IgD-negative memory B cell (primary cell): ENCODE measurements at regions not wholly inside any gene's neighbourhood (a gene's known extent, or its start where the extent isn't known, plus 50 kb on each side); places are given as distances from the start of the nearest gene placed in this dataset.

ENCODE experiments used
- H3K27ac Mint-ChIP-seq, 3 donors: one replicate each; pipeline ENCODE4 v1.8.0; 2020 to 2022; ENCODE audit warnings: mild to moderate bottlenecking in 3 of 3, mixed read lengths in 3 of 3, moderate library complexity in 1 of 3
- H3K27me3 Mint-ChIP-seq: one replicate; pipeline ENCODE4 v1.8.0; 2021; ENCODE audit warnings: mixed read lengths
- H3K36me3 Mint-ChIP-seq: one replicate; pipeline ENCODE4 v1.8.0; 2020; ENCODE audit warnings: mild to moderate bottlenecking, mixed read lengths
- H3K4me1 Mint-ChIP-seq, 3 donors: one replicate each; pipeline ENCODE4 v1.8.0; 2020 to 2022; ENCODE audit warnings: mixed read lengths in 3 of 3, mild to moderate bottlenecking in 1 of 3
- H3K4me3 Mint-ChIP-seq, 4 donors: one replicate each; pipeline ENCODE4 v1.8.0; 2020 to 2022; ENCODE audit warnings: mild to moderate bottlenecking in 4 of 4, mixed read lengths in 4 of 4, moderate library complexity in 3 of 4
- H3K9me3 Mint-ChIP-seq, 3 donors: one replicate each; pipeline ENCODE4 v1.8.0; 2020 to 2021; ENCODE audit warnings: mixed read lengths in 3 of 3, mild to moderate bottlenecking in 1 of 3

DNA sequence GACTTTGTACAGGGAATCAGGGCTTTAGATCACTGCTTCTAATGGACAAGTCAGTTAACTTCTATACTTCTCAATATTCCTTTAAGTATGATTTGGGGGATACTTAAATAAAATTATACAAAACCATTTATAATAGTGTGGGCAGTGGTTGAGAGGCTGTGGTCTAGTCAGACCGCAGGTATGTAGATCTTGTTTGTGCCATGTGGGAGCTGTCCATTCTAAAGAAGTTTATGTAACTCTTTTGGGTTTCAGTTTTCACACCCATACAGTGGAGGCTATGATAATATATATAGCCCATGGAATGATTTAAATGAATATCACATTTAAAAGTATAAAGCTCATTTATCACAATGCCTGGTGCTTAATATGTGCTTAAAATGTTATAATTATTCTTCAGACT is 654.3 kb upstream of the KIF2B start:
- no peaks in the 10 kb centered on the region for H3K4me1 Mint-ChIP-seq
- no peak overlapping the region for H3K27ac Mint-ChIP-seq
- peaks cover 2 to 8% (median 5%) of the 10 kb centered on the region in 3 donors for H3K9me3 Mint-ChIP-seq
- peaks cover 1% of the 10 kb centered on the region for H3K36me3 Mint-ChIP-seq
- H3K27me3 Mint-ChIP-seq: no peaks in the 10 kb centered on the region
- H3K4me3 Mint-ChIP-seq: no peak overlapping the region

DNA sequence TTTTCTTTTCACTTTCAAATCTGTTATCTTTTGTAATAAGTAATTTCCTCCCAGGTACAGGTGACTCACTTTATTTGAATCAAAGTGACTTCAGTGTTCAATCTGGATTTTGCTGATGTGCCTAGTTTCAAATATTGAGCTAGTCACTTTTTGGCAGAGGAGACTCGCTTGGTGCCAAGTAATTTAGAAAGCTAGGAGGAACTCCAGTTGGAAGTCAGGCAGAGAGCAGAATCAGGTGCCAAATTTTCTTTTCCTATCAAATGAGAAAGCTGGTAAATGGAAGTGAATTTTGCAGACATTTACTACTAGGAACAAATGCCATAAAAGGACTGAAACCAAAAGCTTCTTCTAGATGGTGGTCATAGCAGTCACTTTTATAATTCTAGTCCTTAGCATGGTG is 656.0 kb upstream of the KIF2B start:
- no peaks in the 10 kb centered on the region for H3K27me3 Mint-ChIP-seq
- H3K27ac Mint-ChIP-seq: no peak overlapping the region
- H3K9me3 Mint-ChIP-seq: peaks cover 2 to 5% (median 4%) of the 10 kb centered on the region in 3 donors
- H3K4me3 Mint-ChIP-seq: no peak overlapping the region
- no peaks in the 10 kb centered on the region for H3K4me1 Mint-ChIP-seq
- H3K36me3 Mint-ChIP-seq: peaks cover 1% of the 10 kb centered on the region

DNA sequence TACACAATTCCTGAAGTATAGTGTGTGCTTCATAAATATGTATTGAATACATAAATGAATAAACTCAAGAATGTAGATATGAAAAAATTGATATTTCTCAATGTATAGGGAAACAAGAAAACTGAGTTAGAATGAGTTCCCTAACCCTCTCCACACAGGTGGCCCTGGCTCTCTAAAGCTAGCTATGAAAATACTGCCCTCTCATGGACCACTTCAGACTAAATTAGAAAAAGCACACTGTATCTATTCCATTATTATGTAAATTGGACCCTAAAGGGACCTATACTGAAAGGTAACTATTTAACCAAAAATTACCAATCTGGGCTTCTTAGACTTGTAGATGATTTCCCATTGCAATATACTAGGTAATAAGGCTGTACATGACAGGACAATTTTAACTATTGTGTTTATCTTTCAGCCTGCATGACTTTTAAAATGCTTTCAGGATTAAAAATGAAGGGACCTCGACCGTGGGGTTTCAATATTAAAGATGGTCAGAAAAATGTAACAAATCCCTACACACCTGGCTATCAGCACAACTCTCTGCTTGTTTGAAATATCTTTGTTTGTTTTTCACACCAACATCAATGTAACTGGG is 672.5 kb upstream of the KIF2B start:
- Mint-ChIP-seq H3K4me3 (no peak overlapping the region), H3K27ac (no peak overlapping the region), H3K4me1 (no peaks in the 10 kb centered on the region), H3K9me3 (peaks cover 0 to 10% (median 4%) of the 10 kb centered on the region in 3 donors), H3K36me3 (no peaks in the 10 kb centered on the region), H3K27me3 (no peaks in the 10 kb centered on the region)

DNA sequence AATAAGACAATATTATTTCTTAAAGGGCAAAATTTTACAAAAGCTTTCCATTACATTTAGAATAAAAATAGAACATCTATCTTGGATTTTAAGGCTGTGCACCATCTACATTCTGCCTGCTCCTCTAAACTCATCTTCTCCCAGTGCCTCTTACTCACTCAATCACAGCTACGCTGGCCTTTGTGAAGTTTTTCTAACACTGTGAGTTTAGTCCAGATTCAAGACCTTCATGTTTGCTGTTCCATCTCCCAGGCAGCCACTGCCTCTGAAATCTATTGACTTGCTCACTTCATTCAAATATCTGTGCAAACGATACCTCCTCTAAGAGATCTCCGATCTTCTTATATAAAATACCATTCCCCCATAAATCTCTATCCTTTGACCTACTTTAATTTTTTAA is 673.4 kb upstream of the KIF2B start:
- Mint-ChIP-seq H3K4me1 (no peaks in the 10 kb centered on the region), H3K27me3 (no peaks in the 10 kb centered on the region), H3K9me3 (peaks cover 0 to 10% (median 4%) of the 10 kb centered on the region in 3 donors)

DNA sequence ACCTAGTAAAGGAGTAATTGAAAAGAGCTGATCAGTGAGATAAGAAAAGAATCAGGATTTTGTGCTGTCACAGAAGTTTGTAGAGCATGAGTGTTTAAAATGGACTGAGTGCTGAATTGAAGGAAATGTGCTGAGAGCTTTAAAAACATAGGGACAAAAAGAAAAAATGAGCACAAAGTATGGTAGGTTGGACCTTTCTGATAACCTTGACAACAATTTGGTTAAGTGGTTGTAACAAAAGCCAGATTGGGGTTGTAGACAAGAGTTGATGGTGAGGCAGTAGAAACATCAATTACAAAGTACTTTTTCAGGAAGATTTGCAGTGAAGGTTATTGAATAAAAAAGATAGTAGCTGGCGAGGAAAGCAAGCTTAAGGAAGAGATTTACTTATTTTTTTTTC is 674.7 kb upstream of the KIF2B start:
- Mint-ChIP-seq H3K4me3 (no peak overlapping the region), H3K4me1 (no peaks in the 10 kb centered on the region), H3K36me3 (no peaks in the 10 kb centered on the region), H3K27ac (no peak overlapping the region), H3K27me3 (no peaks in the 10 kb centered on the region), H3K9me3 (peaks cover 1 to 17% (median 4%) of the 10 kb centered on the region in 3 donors)

More for the DNA sequence above, 673.4 kb upstream of the KIF2B start:
- H3K27ac Mint-ChIP-seq: no peak overlapping the region
- no peaks in the 10 kb centered on the region for H3K36me3 Mint-ChIP-seq
- no peak overlapping the region for H3K4me3 Mint-ChIP-seq

DNA sequence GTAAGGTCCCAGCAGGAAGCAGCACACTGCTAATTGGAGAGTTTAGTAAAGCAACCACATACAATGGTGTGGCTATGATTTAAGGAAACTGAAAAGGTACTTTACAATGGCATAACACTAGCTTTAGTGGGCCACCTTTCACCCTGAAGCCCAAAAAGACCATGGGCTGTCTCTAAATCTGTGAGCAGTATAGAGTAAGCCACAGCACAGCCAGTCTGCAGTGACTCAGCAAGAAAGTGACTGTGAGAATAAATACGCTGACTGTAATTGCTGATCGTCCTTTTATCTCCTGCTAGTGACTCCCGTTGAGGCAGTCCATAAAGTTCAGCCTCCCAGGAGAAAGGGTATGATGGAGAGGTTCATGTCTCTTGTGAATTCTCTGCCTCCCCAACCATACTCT is 679.8 kb upstream of the KIF2B start:
- Mint-ChIP-seq H3K4me3 (no peak overlapping the region), H3K27me3 (no peaks in the 10 kb centered on the region), H3K9me3 (peaks cover 2 to 17% (median 9%) of the 10 kb centered on the region in 3 donors), H3K27ac (no peak overlapping the region), H3K36me3 (no peaks in the 10 kb centered on the region), H3K4me1 (no peaks in the 10 kb centered on the region)

DNA sequence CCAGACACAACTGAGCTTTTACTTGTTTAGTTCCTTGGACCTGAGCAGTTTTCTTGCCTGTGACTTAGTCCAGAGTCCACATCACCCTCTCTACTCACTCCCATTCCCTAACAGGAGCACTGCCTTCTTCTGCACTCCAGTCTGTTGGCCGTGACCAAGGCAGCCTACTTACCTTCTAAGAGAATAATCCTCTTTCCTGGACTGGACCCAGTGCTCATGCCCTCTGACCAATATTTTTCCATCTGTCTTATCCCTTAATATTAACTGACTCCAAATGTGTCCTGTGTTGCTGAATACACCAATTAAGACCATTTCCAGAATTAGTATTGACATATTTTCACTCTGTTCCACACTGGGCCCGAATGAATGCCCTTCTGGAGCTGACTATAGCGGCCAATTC is 681.0 kb upstream of the KIF2B start:
- Mint-ChIP-seq H3K9me3 (peaks cover 2 to 19% (median 9%) of the 10 kb centered on the region in 3 donors), H3K27ac (no peak overlapping the region), H3K4me3 (no peak overlapping the region), H3K4me1 (no peaks in the 10 kb centered on the region), H3K36me3 (no peaks in the 10 kb centered on the region), H3K27me3 (no peaks in the 10 kb centered on the region)

DNA sequence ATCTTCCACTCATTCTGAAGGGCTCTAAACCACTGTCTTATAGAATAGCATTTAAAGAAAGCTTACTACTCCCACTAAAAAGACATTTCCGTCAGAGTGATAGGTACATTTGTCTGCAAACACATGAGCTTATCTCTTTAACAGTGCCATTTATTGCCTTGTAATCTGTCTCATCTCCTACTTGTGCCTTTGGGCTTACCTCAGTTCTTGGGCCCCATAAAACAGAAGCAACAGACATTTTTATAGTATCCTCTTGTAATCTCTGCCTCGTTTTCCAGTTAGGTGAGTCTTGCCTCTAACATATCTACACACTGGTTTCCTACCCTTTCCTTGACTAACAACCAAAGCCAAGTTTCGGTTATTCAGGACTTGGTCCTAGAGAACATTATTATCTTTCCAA is 681.4 kb upstream of the KIF2B start:
- no peak overlapping the region for H3K4me3 Mint-ChIP-seq
- H3K36me3 Mint-ChIP-seq: no peaks in the 10 kb centered on the region
- no peaks in the 10 kb centered on the region for H3K4me1 Mint-ChIP-seq
- H3K27ac Mint-ChIP-seq: no peak overlapping the region
- H3K27me3 Mint-ChIP-seq: no peaks in the 10 kb centered on the region
- H3K9me3 Mint-ChIP-seq: peaks cover 2 to 20% (median 9%) of the 10 kb centered on the region in 3 donors

DNA sequence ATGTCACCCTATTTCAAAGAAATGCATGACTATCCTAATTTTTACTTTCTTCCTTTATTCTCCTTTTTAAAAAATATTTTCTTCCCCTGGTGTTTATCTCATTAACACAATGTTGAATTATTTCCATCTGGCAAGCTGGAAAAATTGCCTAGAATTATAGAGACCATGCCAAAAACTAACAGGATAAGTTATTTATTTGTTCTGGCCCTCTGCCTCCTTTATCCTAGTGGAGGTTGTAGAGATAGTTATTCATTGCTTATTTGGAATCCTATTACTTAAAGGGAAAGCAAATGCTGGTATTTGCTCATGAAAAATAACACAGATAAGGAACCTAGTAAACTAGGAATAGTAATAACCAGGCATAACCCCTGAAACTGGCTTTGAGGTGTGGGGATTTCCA is 684.9 kb upstream of the KIF2B start:
- Mint-ChIP-seq H3K27me3 (no peaks in the 10 kb centered on the region), H3K4me3 (no peak overlapping the region), H3K4me1 (no peaks in the 10 kb centered on the region), H3K27ac (no peak overlapping the region), H3K9me3 (peaks cover 0 to 12% (median 8%) of the 10 kb centered on the region in 3 donors), H3K36me3 (no peaks in the 10 kb centered on the region)

DNA sequence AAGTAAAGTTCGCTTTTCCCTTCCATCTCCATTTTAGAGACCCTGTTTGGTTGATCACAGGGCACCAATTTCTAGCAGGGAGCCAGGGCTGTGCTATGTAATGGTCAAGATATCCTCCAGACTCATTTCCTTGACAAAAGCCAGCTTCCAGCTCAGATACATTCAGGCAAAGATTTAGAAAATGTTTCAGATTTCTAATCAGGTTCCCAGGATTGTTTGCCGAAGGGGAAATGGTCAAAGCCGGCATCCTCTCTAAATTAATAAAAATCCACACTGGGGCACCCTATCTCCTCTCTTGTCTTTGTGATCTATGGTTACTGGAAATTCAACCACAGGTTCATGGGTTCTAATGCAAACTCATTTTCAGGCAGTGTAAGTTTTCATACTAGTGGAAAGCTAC is 686.8 kb upstream of the KIF2B start:
- no peaks in the 10 kb centered on the region for H3K4me1 Mint-ChIP-seq
- H3K4me3 Mint-ChIP-seq: no peak overlapping the region
- no peak overlapping the region for H3K27ac Mint-ChIP-seq
- H3K9me3 Mint-ChIP-seq: peaks cover 0 to 7% (median 0%) of the 10 kb centered on the region in 3 donors
- H3K36me3 Mint-ChIP-seq: no peaks in the 10 kb centered on the region
- no peaks in the 10 kb centered on the region for H3K27me3 Mint-ChIP-seq

DNA sequence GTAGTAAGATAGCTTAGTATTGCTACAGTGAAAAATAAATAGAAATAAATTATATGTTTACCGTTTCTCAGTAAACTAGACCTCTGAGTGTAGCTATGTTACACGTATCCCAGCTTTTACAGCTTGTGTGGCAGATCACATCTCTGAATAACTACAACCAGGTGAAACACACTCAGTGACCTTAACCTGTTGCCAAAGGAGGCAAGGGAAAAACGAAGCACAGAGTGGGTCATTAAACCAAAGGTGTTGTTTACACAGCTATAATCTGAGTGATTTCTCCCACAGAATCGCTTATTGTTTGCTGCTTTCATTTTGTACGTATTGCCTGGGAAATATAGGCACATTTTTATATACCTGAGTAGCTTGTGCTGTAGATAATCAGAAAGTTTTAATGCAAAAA is 688.2 kb upstream of the KIF2B start:
- Mint-ChIP-seq H3K27me3 (no peaks in the 10 kb centered on the region), H3K4me3 (no peak overlapping the region), H3K4me1 (no peaks in the 10 kb centered on the region), H3K36me3 (no peaks in the 10 kb centered on the region), H3K27ac (no peak overlapping the region), H3K9me3 (peaks cover 0 to 7% (median 1%) of the 10 kb centered on the region in 3 donors)

DNA sequence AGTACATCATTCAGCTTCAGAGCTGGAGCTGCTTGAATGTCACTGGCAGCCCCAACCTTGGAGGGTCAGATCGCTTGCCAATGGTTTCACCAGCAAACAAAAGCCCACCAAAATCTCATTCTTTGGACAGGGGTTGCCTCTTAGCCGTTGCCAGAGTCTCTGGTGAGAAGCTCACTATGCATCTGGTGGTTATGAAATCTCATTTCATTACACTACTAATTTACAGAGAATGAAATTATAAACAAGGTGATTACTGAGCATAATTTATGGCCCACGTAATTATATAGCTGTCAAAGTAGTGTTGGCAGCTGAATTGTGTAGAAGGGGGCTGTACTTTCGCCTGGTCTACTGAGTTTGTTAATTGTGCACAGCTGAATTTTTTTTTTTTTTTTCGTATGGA is 688.9 kb upstream of the KIF2B start:
- H3K4me3 Mint-ChIP-seq: no peak overlapping the region
- H3K4me1 Mint-ChIP-seq: no peaks in the 10 kb centered on the region
- H3K27me3 Mint-ChIP-seq: no peaks in the 10 kb centered on the region
- no peaks in the 10 kb centered on the region for H3K36me3 Mint-ChIP-seq
- peaks cover 0 to 7% (median 1%) of the 10 kb centered on the region in 3 donors for H3K9me3 Mint-ChIP-seq
- no peak overlapping the region for H3K27ac Mint-ChIP-seq

DNA sequence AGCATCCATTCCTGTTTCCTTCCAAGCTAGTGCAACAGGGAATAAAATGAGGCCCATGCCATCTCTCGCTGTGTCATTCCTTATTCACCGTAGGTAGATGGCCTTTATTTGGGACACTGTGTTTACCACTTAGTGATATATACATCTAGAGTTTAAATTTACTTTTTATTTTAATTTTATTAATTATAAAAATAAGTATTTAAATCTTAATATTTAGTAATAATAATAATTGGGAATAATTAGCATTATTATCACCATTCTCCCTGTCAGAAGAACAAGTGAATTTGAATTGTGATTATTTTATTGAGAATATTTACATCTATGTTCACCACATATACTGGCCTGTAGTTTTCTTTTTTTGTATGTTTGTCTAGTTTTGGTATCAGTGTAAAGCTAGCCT is 692.9 kb upstream of the KIF2B start:
- no peaks in the 10 kb centered on the region for H3K4me1 Mint-ChIP-seq
- no peaks in the 10 kb centered on the region for H3K27me3 Mint-ChIP-seq
- H3K27ac Mint-ChIP-seq: no peak overlapping the region
- peaks cover 0 to 3% (median 1%) of the 10 kb centered on the region in 3 donors for H3K9me3 Mint-ChIP-seq
- no peak overlapping the region for H3K4me3 Mint-ChIP-seq
- H3K36me3 Mint-ChIP-seq: no peaks in the 10 kb centered on the region

DNA sequence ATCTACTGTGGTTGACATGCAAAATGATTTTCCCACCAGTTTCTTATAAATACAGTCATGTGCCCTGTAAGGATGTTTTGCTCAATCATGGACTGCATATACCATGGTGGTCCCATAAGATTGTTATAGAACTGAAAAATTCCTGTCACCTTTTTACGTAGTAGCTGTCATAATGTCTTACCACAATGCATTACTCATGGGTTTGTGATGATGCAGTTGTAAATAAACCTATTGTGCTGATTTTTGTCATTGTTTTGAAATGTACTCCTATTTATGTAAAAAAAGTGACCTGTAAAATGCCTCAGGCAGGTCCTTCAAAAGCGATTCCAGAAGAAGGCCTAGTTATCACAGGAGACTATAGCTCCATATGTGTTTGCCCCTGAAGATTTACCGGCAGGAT is 695.4 kb upstream of the KIF2B start:
- no peaks in the 10 kb centered on the region for H3K36me3 Mint-ChIP-seq
- peaks cover 0 to 3% (median 1%) of the 10 kb centered on the region in 3 donors for H3K9me3 Mint-ChIP-seq
- H3K4me1 Mint-ChIP-seq: no peaks in the 10 kb centered on the region
- H3K27ac Mint-ChIP-seq: no peak overlapping the region
- H3K27me3 Mint-ChIP-seq: no peaks in the 10 kb centered on the region
- H3K4me3 Mint-ChIP-seq: no peak overlapping the region

DNA sequence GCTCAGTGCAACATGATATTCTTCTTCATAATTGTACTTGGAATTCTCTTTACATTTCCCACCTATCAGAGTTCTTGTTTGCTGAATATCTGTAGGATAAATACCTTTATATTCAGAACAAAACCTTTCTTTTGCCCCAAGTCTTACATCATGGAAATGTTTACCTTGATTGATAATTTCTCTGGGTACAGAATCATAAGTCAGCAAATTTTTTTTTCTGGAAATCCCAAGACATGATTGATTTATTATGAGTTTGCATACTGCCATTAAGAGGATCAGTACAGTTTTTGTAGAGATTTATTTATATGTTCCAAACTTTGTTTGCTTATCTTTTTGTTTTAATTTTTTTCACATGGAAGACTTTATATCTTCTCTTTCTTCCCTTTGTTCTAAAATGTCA is 699.8 kb upstream of the KIF2B start:
- H3K9me3 Mint-ChIP-seq: peaks cover 0 to 5% (median 4%) of the 10 kb centered on the region in 3 donors
- no peak overlapping the region for H3K4me3 Mint-ChIP-seq
- H3K27me3 Mint-ChIP-seq: no peaks in the 10 kb centered on the region
- no peaks in the 10 kb centered on the region for H3K36me3 Mint-ChIP-seq
- no peaks in the 10 kb centered on the region for H3K4me1 Mint-ChIP-seq
- no peak overlapping the region for H3K27ac Mint-ChIP-seq

DNA sequence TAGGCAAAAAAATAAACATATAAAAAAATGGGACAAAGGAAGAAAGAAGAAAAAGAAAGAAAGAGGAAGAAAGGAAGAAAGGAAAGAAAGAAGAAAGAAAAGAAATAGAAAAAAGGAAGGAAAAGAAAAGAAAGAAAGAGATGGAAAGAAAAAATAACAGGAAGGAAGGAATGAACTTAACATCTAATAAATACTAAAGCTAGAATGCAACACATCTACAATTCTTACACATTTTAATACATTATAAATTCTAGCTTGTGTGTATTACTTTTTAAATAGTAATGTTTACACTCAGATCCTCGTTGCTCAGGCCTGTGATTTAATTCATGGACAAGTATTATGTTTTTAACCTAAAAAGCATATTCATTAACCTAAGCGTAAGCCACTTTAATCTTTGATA is 703.0 kb upstream of the KIF2B start:
- no peaks in the 10 kb centered on the region for H3K4me1 Mint-ChIP-seq
- no peak overlapping the region for H3K4me3 Mint-ChIP-seq
- no peak overlapping the region for H3K27ac Mint-ChIP-seq
- H3K27me3 Mint-ChIP-seq: no peaks in the 10 kb centered on the region
- peaks cover 2% of the 10 kb centered on the region for H3K36me3 Mint-ChIP-seq
- H3K9me3 Mint-ChIP-seq: peaks cover 8 to 16% (median 9%) of the 10 kb centered on the region in 3 donors
